ENCODE measurements at regions not wholly inside any gene's neighbourhood (a gene's known extent, or its start where the extent isn't known, plus 50 kb on each side); places are given as distances from the start of the nearest gene placed in this dataset.
A peak's percentile ranks its signal among the peaks of the same experiment; 100 is the strongest.

DNA sequence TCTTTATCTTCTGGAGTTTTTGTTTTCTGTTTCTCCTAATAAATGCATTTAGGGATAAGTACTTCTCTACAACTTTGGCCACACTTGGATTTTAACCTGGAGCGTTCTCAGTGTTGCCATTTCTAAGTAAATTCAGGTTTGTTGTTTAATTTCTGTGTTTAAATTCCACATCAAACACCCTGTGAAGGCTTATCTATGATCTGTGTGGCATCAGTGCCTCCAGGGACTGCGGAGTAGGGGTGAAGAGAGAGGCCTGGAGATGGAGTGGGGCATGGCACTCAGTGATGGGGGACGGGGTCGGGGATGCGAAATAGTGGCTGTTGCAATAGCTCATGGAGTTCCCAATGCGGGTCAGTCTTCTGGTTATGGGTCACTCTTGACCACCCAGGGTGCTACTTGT lies 294.8 kb downstream of the HS3ST3B1 start:
- H3K36me3 ChIP-seq (ENCODE audit: low read depth): no peaks in the 10 kb centered on the region
- H3K27me3 ChIP-seq (ENCODE audit: insufficient read depth, poor library complexity, severe bottlenecking): no peaks in the 10 kb centered on the region
- DNase-seq (ENCODE audit: low spot score): no peak
- H3K9me3 ChIP-seq (ENCODE audit: severe bottlenecking): no peaks in the 10 kb centered on the region
- TF ChIP-seq, protein P1, sequence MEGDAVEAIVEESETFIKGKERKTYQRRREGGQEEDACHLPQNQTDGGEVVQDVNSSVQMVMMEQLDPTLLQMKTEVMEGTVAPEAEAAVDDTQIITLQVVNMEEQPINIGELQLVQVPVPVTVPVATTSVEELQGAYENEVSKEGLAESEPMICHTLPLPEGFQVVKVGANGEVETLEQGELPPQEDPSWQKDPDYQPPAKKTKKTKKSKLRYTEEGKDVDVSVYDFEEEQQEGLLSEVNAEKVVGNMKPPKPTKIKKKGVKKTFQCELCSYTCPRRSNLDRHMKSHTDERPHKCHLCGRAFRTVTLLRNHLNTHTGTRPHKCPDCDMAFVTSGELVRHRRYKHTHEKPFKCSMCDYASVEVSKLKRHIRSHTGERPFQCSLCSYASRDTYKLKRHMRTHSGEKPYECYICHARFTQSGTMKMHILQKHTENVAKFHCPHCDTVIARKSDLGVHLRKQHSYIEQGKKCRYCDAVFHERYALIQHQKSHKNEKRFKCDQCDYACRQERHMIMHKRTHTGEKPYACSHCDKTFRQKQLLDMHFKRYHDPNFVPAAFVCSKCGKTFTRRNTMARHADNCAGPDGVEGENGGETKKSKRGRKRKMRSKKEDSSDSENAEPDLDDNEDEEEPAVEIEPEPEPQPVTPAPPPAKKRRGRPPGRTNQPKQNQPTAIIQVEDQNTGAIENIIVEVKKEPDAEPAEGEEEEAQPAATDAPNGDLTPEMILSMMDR (IDR thresholded peaks at IDR 0.05; ENCODE audit: poor library complexity, severe bottlenecking): no peak
- no peak for ATAC-seq (ENCODE audit: low read depth)
- no peak overlapping the region for H3K27ac ChIP-seq (ENCODE audit: poor library complexity, severe bottlenecking)
- no peaks in the 10 kb centered on the region for H3K4me1 ChIP-seq (ENCODE audit: insufficient read depth, poor library complexity, severe bottlenecking)
- H3K4me3 ChIP-seq (ENCODE audit: severe bottlenecking): no peak overlapping the region

DNA sequence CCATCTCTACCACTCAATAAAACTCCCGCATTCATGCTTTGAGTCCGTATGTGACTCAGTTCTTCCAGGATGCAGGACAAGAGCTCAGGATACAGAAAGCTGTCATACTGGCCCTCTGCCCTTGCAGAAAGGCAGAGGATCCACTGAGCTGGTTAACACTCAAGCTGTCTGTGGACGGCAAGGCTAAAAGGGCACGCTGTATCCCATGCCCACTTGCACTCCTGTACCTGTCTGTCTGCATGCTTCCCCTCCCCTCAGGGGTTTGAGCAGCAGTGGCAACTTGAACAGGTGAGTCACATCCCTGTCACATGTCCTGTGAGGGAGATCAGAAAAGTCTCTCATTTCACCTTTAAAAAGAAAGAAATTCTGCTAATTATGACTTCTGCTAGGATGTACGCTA lies 293.8 kb downstream of the HS3ST3B1 start:
- H3K9me3 ChIP-seq (ENCODE audit: severe bottlenecking): no peaks in the 10 kb centered on the region
- ATAC-seq (ENCODE audit: low read depth) (0 out of 3 replicates have a peak, but pooled peaks have one; percentile 27), DNase-seq (ENCODE audit: low spot score) (no peak)
- no peak overlapping the region for H3K4me3 ChIP-seq (ENCODE audit: severe bottlenecking)
- TF ChIP-seq, protein P1 (IDR thresholded peaks at IDR 0.05; ENCODE audit: poor library complexity, severe bottlenecking): no peak
- no peak overlapping the region for H3K27ac ChIP-seq (ENCODE audit: poor library complexity, severe bottlenecking)
- H3K27me3 ChIP-seq (ENCODE audit: insufficient read depth, poor library complexity, severe bottlenecking): no peaks in the 10 kb centered on the region
- no peaks in the 10 kb centered on the region for H3K4me1 ChIP-seq (ENCODE audit: insufficient read depth, poor library complexity, severe bottlenecking)
- H3K36me3 ChIP-seq (ENCODE audit: low read depth): no peaks in the 10 kb centered on the region

DNA sequence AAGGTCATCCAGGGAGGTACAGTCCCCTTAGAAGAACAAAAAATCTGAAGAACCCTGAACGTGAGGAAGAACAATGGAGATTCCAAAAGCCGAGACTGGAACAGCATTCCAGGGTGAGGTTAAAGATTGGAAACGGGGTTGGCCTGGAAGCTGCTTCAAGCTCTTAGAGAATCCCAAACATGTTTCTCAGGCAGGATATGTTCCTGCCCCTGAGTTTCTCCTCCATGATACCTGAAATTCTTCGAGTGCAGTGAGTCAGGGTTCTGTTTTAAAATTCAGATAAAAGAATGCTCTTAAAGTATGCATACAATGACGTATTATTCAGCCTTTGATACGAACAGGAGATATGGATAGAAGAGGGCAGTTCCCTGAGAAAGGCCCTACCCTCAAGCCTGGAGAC lies 293.1 kb downstream of the HS3ST3B1 start:
- no peak overlapping the region for H3K27ac ChIP-seq (ENCODE audit: poor library complexity, severe bottlenecking)
- H3K36me3 ChIP-seq (ENCODE audit: low read depth): no peaks in the 10 kb centered on the region
- DNase-seq (ENCODE audit: low spot score) (no peak), ATAC-seq (ENCODE audit: low read depth) (no peak)
- no peaks in the 10 kb centered on the region for H3K9me3 ChIP-seq (ENCODE audit: severe bottlenecking)
- H3K4me1 ChIP-seq (ENCODE audit: insufficient read depth, poor library complexity, severe bottlenecking): no peaks in the 10 kb centered on the region
- TF ChIP-seq, protein P1 (IDR thresholded peaks at IDR 0.05; ENCODE audit: poor library complexity, severe bottlenecking): no peak
- no peak overlapping the region for H3K4me3 ChIP-seq (ENCODE audit: severe bottlenecking)
- H3K27me3 ChIP-seq (ENCODE audit: insufficient read depth, poor library complexity, severe bottlenecking): no peaks in the 10 kb centered on the region

DNA sequence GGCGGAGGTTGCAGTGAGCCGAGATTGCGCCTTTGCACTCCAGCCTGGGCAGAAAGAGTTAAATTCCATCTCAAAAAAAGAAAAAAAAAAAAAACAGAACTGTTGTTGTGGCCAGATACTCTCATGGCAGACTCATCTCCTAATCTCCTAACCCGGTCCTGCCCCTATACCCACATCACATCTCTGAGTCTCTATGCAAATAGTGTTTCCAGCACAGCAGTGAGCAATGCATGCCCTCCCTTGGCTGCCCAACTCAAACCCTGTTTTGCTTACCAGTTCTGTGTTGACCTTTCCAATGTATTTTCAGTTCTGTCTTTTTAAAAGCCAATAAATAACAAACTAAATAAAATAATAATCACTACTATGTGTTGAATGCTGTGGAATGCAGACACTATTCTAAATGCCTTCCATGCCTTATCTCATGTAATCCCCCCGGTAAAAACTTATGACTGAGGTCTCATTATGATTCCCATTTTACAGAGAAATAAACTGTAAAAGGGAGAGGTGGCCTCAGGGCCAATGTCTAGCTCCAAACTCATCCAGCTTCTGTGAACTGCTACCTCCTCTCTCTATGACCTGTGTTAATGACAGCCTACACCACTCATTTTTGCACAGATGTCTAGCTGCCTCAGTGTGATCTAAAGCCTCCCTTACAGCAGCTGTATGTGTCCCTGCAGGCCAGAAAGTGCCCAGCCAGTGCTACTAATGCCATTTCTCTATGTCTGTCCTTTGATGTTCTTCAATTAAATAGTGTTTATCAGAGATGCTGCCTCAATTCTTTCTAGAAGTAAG lies 289.8 kb downstream of the HS3ST3B1 start:
- no peaks in the 10 kb centered on the region for H3K9me3 ChIP-seq (ENCODE audit: severe bottlenecking)
- TF ChIP-seq, protein P1 (IDR thresholded peaks at IDR 0.05; ENCODE audit: poor library complexity, severe bottlenecking): no peak

DNA sequence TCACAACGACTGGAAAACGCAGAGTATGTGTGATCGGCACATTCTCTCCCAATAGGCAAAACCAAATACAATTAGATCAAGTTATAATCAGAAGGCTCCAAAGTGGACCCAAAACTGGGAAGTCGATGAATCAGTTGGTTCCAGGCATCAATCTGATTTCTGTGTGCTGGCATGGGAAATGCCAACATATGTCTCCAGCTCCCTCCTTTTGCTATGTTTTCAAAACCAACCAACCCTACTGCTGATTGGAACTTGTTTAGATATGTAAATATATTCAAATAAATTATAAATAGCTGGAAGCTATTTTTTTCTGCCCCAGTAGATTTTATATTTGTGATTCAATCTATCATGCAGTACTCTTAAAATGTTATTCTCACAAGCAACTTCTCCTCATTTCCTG lies 284.2 kb downstream of the HS3ST3B1 start:
- ATAC-seq (ENCODE audit: low read depth): no peak
- no peak for DNase-seq (ENCODE audit: low spot score)
- H3K36me3 ChIP-seq (ENCODE audit: low read depth): no peaks in the 10 kb centered on the region
- TF ChIP-seq, protein P1 (IDR thresholded peaks at IDR 0.05; ENCODE audit: poor library complexity, severe bottlenecking): no peak
- no peak overlapping the region for H3K27ac ChIP-seq (ENCODE audit: poor library complexity, severe bottlenecking)
- H3K4me1 ChIP-seq (ENCODE audit: insufficient read depth, poor library complexity, severe bottlenecking): no peaks in the 10 kb centered on the region
- H3K27me3 ChIP-seq (ENCODE audit: insufficient read depth, poor library complexity, severe bottlenecking): no peaks in the 10 kb centered on the region
- H3K4me3 ChIP-seq (ENCODE audit: severe bottlenecking): no peak overlapping the region
- no peaks in the 10 kb centered on the region for H3K9me3 ChIP-seq (ENCODE audit: severe bottlenecking)

More for the DNA sequence above, 289.8 kb downstream of the HS3ST3B1 start:
- no peak overlapping the region for H3K27ac ChIP-seq (ENCODE audit: poor library complexity, severe bottlenecking)
- ATAC-seq (ENCODE audit: low read depth) (no peak), DNase-seq (ENCODE audit: low spot score) (no peak)
- no peaks in the 10 kb centered on the region for H3K27me3 ChIP-seq (ENCODE audit: insufficient read depth, poor library complexity, severe bottlenecking)
- H3K4me3 ChIP-seq (ENCODE audit: severe bottlenecking): no peak overlapping the region
- no peaks in the 10 kb centered on the region for H3K36me3 ChIP-seq (ENCODE audit: low read depth)
- H3K4me1 ChIP-seq (ENCODE audit: insufficient read depth, poor library complexity, severe bottlenecking): no peaks in the 10 kb centered on the region

Measured in RWPE2 (cell line).